Body of pancreas (tissue), 4 donors: ENCODE measurements at regions not wholly inside any gene's neighbourhood (a gene's known extent, or its start where the extent isn't known, plus 50 kb on each side); places are given as distances from the start of the nearest gene placed in this dataset.

ENCODE experiments used
- CTCF ChIP-seq, 7 experiments: fragments of 450-650 bp in 4 of 7; fragments of 200-600 bp in 3 of 7; sonication (generic) in 3 of 7; IDR thresholded peaks; one replicate each; pipeline ENCODE4 v1.5.1; 2016 to 2019; ENCODE audit warnings: antibody characterized with exemption in 7 of 7
- POLR2A ChIP-seq, 3 donors: fragments of 450-650 bp; IDR thresholded peaks; one replicate each; pipeline ENCODE4 v1.6.1; 2016; ENCODE audit warnings: antibody characterized with exemption in 3 of 3, mild to moderate bottlenecking in 2 of 3

- no peak for TF ChIP-seq CTCF (IDR thresholded peaks at IDR 0.05)
- TF ChIP-seq POLR2A (IDR thresholded peaks at IDR 0.05): no peak
Observed at GRCh38 chr2:8172661-8173060, 509.2 kb upstream of the ID2 start.
